ENCODE measurements at regions not wholly inside any gene's neighbourhood (a gene's known extent, or its start where the extent isn't known, plus 50 kb on each side); places are given as distances from the start of the nearest gene placed in this dataset.

GRCh38 chr21:28790335-28790734 lies 202.3 kb downstream of the LTN1 start:
- TF ChIP-seq CTCF (IDR thresholded peaks at IDR 0.05) (no peak), EZH2 (IDR thresholded peaks at IDR 0.05; ENCODE audit: borderline replicate concordance, insufficient read depth, low read depth, low read length, poor library complexity, severe bottlenecking) (no peak)
- Mint-ChIP-seq H3K4me3 (no peak overlapping the region), H3K9me3 (ENCODE audit: insufficient read depth) (no peaks in the 10 kb centered on the region), H3K4me1 (no peaks in the 10 kb centered on the region), H3K27ac (no peak overlapping the region), H3K27me3 (no peaks in the 10 kb centered on the region)
- H3K27me3 ChIP-seq (replicated peaks in 1 of 4; ENCODE audit: control extremely low read depth in 1 of 4, control insufficient read depth in 3 of 4, insufficient read depth in 4 of 4, low read length in 3 of 4) = no peaks in the 10 kb centered on the region
- ChIA-PET POLR2A (no interaction called here), CTCF (no interaction called here)
- H3K79me2 ChIP-seq (ENCODE audit: control insufficient read depth, insufficient read depth, low read length) = no peaks in the 10 kb centered on the region
- H3K4me3 ChIP-seq (ENCODE audit: control extremely low read depth in 1 of 5, extremely low read depth in 1 of 5, insufficient read depth in 1 of 5, low read depth in 2 of 5, low read length in 4 of 5) = no peak overlapping the region
- H4K20me1 ChIP-seq (ENCODE audit: control insufficient read depth, insufficient read depth, low read length, poor library complexity, severe bottlenecking) = no peaks in the 10 kb centered on the region
- H3K9ac ChIP-seq (ENCODE audit: low read length) = no peak overlapping the region
- H3K9me3 ChIP-seq (ENCODE audit: control extremely low read depth in 1 of 3, control insufficient read depth in 2 of 3, insufficient read depth in 1 of 3, low read length in 2 of 3) = peaks cover 0 to 1% (median 0%) of the 10 kb centered on the region in 3 donors
- H3K36me3 ChIP-seq (replicated peaks in 1 of 2; ENCODE audit: control extremely low read depth in 1 of 2, control insufficient read depth in 1 of 2, extremely low read depth in 1 of 2, insufficient read depth in 2 of 2, low read length in 1 of 2) = no peaks in the 10 kb centered on the region
- no peak overlapping the region for H3K4me2 ChIP-seq (replicated peaks; ENCODE audit: low read depth, low read length, poor library complexity, severe bottlenecking)
- WGBS (ENCODE audit: insufficient coverage) = no CpG with 5 or more reads among the region's 3 CpGs
- H2AFZ ChIP-seq (ENCODE audit: insufficient read depth, low read depth, low read length, poor library complexity, severe bottlenecking) = no peak overlapping the region
- no peak overlapping the region for H3K27ac ChIP-seq (ENCODE audit: low read length in 2 of 2)
- intact Hi-C loops (cut with micrococcal nuclease) = no loop called here
- H3K4me1 ChIP-seq (ENCODE audit: control insufficient read depth in 2 of 2, insufficient read depth in 2 of 2, low read length in 2 of 2) = no peaks in the 10 kb centered on the region
- ATAC-seq (ENCODE audit: low read depth) (no peak), DNase-seq (no peak)

- no peak overlapping the region for H3K27ac Mint-ChIP-seq
- 100% methylated on average over 1 of the region's 3 CpGs for WGBS (ENCODE audit: insufficient coverage)
- ChIA-PET CTCF (no interaction called here), POLR2A (no interaction called here)
- Histone ChIP-seq H3K36me3 (replicated peaks in 1 of 2; ENCODE audit: control extremely low read depth in 1 of 2, control insufficient read depth in 1 of 2, extremely low read depth in 1 of 2, insufficient read depth in 2 of 2, low read length in 1 of 2) (no peaks in the 10 kb centered on the region), H3K4me3 (ENCODE audit: control extremely low read depth in 1 of 5, extremely low read depth in 1 of 5, insufficient read depth in 1 of 5, low read depth in 2 of 5, low read length in 4 of 5) (no peak overlapping the region), H2AFZ (ENCODE audit: insufficient read depth, low read depth, low read length, poor library complexity, severe bottlenecking) (no peak overlapping the region), H3K4me2 (replicated peaks; ENCODE audit: low read depth, low read length, poor library complexity, severe bottlenecking) (no peak overlapping the region), H3K9me3 (ENCODE audit: control extremely low read depth in 1 of 3, control insufficient read depth in 2 of 3, insufficient read depth in 1 of 3, low read length in 2 of 3) (peaks cover 0 to 3% (median 1%) of the 10 kb centered on the region in 3 donors), H3K27me3 (replicated peaks in 1 of 4; ENCODE audit: control extremely low read depth in 1 of 4, control insufficient read depth in 3 of 4, insufficient read depth in 4 of 4, low read length in 3 of 4) (no peaks in the 10 kb centered on the region), H3K27ac (ENCODE audit: low read length in 2 of 2) (no peak overlapping the region), H3K79me2 (ENCODE audit: control insufficient read depth, insufficient read depth, low read length) (no peaks in the 10 kb centered on the region), H4K20me1 (ENCODE audit: control insufficient read depth, insufficient read depth, low read length, poor library complexity, severe bottlenecking) (no peaks in the 10 kb centered on the region), H3K4me1 (ENCODE audit: control insufficient read depth in 2 of 2, insufficient read depth in 2 of 2, low read length in 2 of 2) (no peaks in the 10 kb centered on the region), H3K9ac (ENCODE audit: low read length) (no peak overlapping the region)
- H3K27me3 Mint-ChIP-seq = no peaks in the 10 kb centered on the region
- no peaks in the 10 kb centered on the region for H3K9me3 Mint-ChIP-seq (ENCODE audit: insufficient read depth)
- no peak for TF ChIP-seq EZH2 (IDR thresholded peaks at IDR 0.05; ENCODE audit: borderline replicate concordance, insufficient read depth, low read depth, low read length, poor library complexity, severe bottlenecking)
- TF ChIP-seq CTCF (IDR thresholded peaks at IDR 0.05) = no peak
- ATAC-seq (ENCODE audit: low read depth) (no peak), DNase-seq (no peak)
- intact Hi-C loops (cut with micrococcal nuclease) = no loop called here
- H3K4me1 Mint-ChIP-seq = no peaks in the 10 kb centered on the region
- no peak overlapping the region for H3K4me3 Mint-ChIP-seq
Measured at GRCh38 chr21:28789523-28789922, 203.2 kb downstream of the LTN1 start.
